ENCODE measurements at regions not wholly inside any gene's neighbourhood (a gene's known extent, or its start where the extent isn't known, plus 50 kb on each side); places are given as distances from the start of the nearest gene placed in this dataset.

DNA sequence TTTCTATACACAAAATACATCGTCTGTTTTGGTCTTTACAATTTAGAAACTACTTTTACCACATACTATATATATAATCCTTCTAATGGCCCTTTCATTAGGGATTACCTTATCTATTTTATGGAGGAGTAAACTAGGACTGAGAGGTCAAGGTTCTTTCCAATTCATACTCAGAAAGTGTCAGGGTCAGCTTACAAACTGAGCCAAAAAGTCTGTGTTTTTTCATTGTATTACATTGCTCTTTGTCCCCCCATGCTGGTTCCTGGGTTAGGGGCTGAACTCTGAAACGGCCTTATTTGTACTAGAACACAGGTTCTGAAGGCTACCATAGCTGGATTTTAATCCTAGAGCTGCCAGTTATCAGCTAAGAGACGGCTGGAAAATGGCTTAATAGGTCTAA is 368.1 kb downstream of the GRIN2B start:
- Histone ChIP-seq H4K20me1 (ENCODE audit: insufficient read depth, poor library complexity, severe bottlenecking) (no peaks in the 10 kb centered on the region), H3K4me3 (no peak overlapping the region), H3K27me3 (no peaks in the 10 kb centered on the region), H3K27ac (no peak overlapping the region), H3K9me3 (ENCODE audit: low read depth) (no peaks in the 10 kb centered on the region), H3K36me3 (replicated peaks; ENCODE audit: insufficient read depth, low read depth) (no peaks in the 10 kb centered on the region), H2AFZ (no peak overlapping the region), H3K4me1 (ENCODE audit: insufficient read depth) (peaks cover 2% of the 10 kb centered on the region), H3K79me2 (no peaks in the 10 kb centered on the region), H3K9me2 (replicated peaks; ENCODE audit: insufficient read depth) (no peaks in the 10 kb centered on the region), H3K4me2 (no peak overlapping the region)
- WGBS (ENCODE audit: low lambda C conversion rate, missing lambda C conversion rate) = 35% methylated on average over 3 of the region's 3 CpGs
- TF ChIP-seq EZH2phosphoT487 (IDR thresholded peaks at IDR 0.05; ENCODE audit: low read depth, severe bottlenecking, unreplicated experiment) (no peak), EZH2 (IDR thresholded peaks at IDR 0.05; ENCODE audit: borderline replicate concordance) (no peak)
- TF ChIP-seq, protein P1, sequence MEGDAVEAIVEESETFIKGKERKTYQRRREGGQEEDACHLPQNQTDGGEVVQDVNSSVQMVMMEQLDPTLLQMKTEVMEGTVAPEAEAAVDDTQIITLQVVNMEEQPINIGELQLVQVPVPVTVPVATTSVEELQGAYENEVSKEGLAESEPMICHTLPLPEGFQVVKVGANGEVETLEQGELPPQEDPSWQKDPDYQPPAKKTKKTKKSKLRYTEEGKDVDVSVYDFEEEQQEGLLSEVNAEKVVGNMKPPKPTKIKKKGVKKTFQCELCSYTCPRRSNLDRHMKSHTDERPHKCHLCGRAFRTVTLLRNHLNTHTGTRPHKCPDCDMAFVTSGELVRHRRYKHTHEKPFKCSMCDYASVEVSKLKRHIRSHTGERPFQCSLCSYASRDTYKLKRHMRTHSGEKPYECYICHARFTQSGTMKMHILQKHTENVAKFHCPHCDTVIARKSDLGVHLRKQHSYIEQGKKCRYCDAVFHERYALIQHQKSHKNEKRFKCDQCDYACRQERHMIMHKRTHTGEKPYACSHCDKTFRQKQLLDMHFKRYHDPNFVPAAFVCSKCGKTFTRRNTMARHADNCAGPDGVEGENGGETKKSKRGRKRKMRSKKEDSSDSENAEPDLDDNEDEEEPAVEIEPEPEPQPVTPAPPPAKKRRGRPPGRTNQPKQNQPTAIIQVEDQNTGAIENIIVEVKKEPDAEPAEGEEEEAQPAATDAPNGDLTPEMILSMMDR (IDR thresholded peaks at IDR 0.05; ENCODE audit: poor library complexity) = no peak
- no peak for DNase-seq (ENCODE audit: low spot score)

DNA sequence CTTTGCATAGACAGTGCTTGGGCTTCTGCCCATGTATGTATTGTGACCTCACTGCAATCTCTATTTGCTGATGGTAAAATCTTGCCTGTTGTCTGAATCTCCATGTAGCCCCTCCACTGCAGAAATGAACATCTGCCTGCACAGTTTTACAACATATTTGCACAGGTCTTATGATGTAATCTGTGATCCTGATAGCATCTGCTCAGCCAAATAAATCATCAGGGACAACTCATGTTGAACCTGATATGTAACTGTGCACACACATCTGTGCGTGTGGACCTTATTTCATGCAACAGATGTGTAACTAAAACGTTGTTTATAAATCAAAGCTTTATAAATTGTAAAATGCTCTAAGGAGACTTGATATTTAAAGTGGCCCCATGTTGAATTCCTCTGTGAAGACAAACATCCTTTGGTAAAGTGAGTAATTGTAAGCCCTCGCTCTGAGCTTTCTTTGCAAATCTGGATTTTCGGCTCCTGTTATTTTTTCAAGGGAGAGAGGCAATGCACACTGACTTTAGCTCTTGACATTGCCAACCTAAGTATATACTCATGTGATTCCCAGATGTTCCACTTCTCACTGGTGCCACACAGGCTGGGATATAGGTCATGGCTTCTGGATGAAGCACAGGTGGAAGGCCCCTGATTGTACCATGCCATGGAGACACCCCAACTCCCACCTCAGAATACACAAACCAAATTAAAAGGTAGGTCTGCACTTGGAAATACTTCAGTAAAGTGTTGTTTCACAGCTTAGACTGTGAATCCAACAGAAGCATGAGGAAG is 371.3 kb downstream of the GRIN2B start:
- DNase-seq (ENCODE audit: low spot score) = peak; percentile 17
- 46% methylated on average over 4 of the region's 4 CpGs for WGBS (ENCODE audit: low lambda C conversion rate, missing lambda C conversion rate)

DNA sequence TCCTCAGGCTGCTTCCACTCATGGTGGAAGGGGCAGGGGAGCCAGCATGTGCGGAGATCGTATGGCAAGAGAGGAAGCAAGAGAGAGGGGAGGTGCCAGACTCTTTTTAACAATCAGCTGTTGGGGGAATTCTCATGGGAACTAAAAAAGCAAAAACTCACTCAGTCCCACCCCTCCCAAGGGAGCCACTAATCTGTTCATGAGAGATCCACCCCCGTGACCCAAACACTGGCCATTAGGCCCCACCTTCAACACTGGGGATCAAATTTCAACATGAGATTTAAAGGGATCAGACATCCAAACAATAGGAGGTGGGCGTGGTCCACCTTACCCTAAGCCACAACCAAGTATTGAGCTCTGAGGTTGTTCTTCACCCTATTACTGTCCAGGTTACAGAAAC is 375.1 kb downstream of the GRIN2B start:
- TF ChIP-seq EZH2 (IDR thresholded peaks at IDR 0.05; ENCODE audit: borderline replicate concordance) (no peak), EZH2phosphoT487 (IDR thresholded peaks at IDR 0.05; ENCODE audit: low read depth, severe bottlenecking, unreplicated experiment) (no peak)
- TF ChIP-seq, protein P1 (IDR thresholded peaks at IDR 0.05; ENCODE audit: poor library complexity) = no peak
- H3K4me2 ChIP-seq = no peak overlapping the region
- H3K4me1 ChIP-seq (ENCODE audit: insufficient read depth) = peaks cover 2% of the 10 kb centered on the region
- H3K79me2 ChIP-seq = no peaks in the 10 kb centered on the region
- 50% methylated on average over 4 of the region's 4 CpGs for WGBS (ENCODE audit: low lambda C conversion rate, missing lambda C conversion rate)
- H4K20me1 ChIP-seq (ENCODE audit: insufficient read depth, poor library complexity, severe bottlenecking) = no peaks in the 10 kb centered on the region
- DNase-seq (ENCODE audit: low spot score) = no peak
- no peak overlapping the region for H2AFZ ChIP-seq
- no peaks in the 10 kb centered on the region for H3K36me3 ChIP-seq (replicated peaks; ENCODE audit: insufficient read depth, low read depth)
- H3K4me3 ChIP-seq = no peak overlapping the region
- no peak overlapping the region for H3K27ac ChIP-seq
- H3K9me2 ChIP-seq (replicated peaks; ENCODE audit: insufficient read depth) = no peaks in the 10 kb centered on the region
- H3K9me3 ChIP-seq (ENCODE audit: low read depth) = no peaks in the 10 kb centered on the region
- H3K27me3 ChIP-seq = no peaks in the 10 kb centered on the region

More for the DNA sequence above, 371.3 kb downstream of the GRIN2B start:
- H3K4me2 ChIP-seq = no peak overlapping the region
- H3K4me1 ChIP-seq (ENCODE audit: insufficient read depth) = peaks cover 2% of the 10 kb centered on the region
- no peaks in the 10 kb centered on the region for H3K9me2 ChIP-seq (replicated peaks; ENCODE audit: insufficient read depth)
- H3K9me3 ChIP-seq (ENCODE audit: low read depth) = no peaks in the 10 kb centered on the region
- no peaks in the 10 kb centered on the region for H3K36me3 ChIP-seq (replicated peaks; ENCODE audit: insufficient read depth, low read depth)
- no peak for TF ChIP-seq EZH2phosphoT487 (IDR thresholded peaks at IDR 0.05; ENCODE audit: low read depth, severe bottlenecking, unreplicated experiment)
- TF ChIP-seq, protein P1 (IDR thresholded peaks at IDR 0.05; ENCODE audit: poor library complexity) = no peak
- no peak for TF ChIP-seq EZH2 (IDR thresholded peaks at IDR 0.05; ENCODE audit: borderline replicate concordance)
- no peaks in the 10 kb centered on the region for H4K20me1 ChIP-seq (ENCODE audit: insufficient read depth, poor library complexity, severe bottlenecking)
- H3K27ac ChIP-seq = peak overlapping the region; percentile 7
- no peaks in the 10 kb centered on the region for H3K79me2 ChIP-seq
- no peak overlapping the region for H3K4me3 ChIP-seq
- no peaks in the 10 kb centered on the region for H3K27me3 ChIP-seq
- H2AFZ ChIP-seq = no peak overlapping the region
